Glutamatergic neuron (in vitro differentiated cells): ENCODE measurements at regions not wholly inside any gene's neighbourhood (a gene's known extent, or its start where the extent isn't known, plus 50 kb on each side); places are given as distances from the start of the nearest gene placed in this dataset.

Source experiments
- DNase-seq: peaks from one replicate; pipeline ENCODE4 v3.0.0; 2022
- H3K27ac Mint-ChIP-seq: one replicate; pipeline ENCODE4 v1.8.0; 2020; ENCODE audit warnings: mild to moderate bottlenecking, mixed read lengths, inconsistent platforms; ENCODE audit not compliant: unreplicated experiment
- H3K27me3 Mint-ChIP-seq: one replicate; pipeline ENCODE4 v1.8.0; 2020; ENCODE audit warnings: mild to moderate bottlenecking, moderate library complexity, mixed read lengths, inconsistent platforms; ENCODE audit not compliant: unreplicated experiment
- H3K36me3 Mint-ChIP-seq: one replicate; pipeline ENCODE4 v1.8.0; 2020; ENCODE audit warnings: mild to moderate bottlenecking, mixed read lengths, inconsistent platforms; ENCODE audit not compliant: unreplicated experiment
- H3K4me1 Mint-ChIP-seq: one replicate; pipeline ENCODE4 v1.8.0; 2020; ENCODE audit warnings: mild to moderate bottlenecking, low read depth, mixed read lengths, inconsistent platforms; ENCODE audit not compliant: unreplicated experiment
- H3K4me3 Mint-ChIP-seq: one replicate; pipeline ENCODE4 v1.8.0; 2020; ENCODE audit warnings: mild to moderate bottlenecking, mixed read lengths, inconsistent platforms; ENCODE audit not compliant: unreplicated experiment
- H3K9me3 Mint-ChIP-seq: one replicate; pipeline ENCODE4 v1.8.0; 2020; ENCODE audit warnings: mild to moderate bottlenecking, moderate library complexity, mixed read lengths, inconsistent platforms; ENCODE audit not compliant: unreplicated experiment
- CTCF ChIP-seq: fragments of 200-600 bp; sonication (generic); IDR thresholded peaks from one replicate; pipeline ENCODE4 v1.5.0; 2021; ENCODE audit not compliant: partially characterized antibody, unreplicated experiment

GRCh38 chr10:80860719-80861118 lies 323.0 kb downstream of the SH2D4B start:
- H3K9me3 Mint-ChIP-seq = peaks cover 2% of the 10 kb centered on the region
- H3K27ac Mint-ChIP-seq = no peak overlapping the region
- DNase-seq = no peak
- no peak for TF ChIP-seq CTCF
- peaks cover 12% of the 10 kb centered on the region for H3K4me1 Mint-ChIP-seq
- no peaks in the 10 kb centered on the region for H3K27me3 Mint-ChIP-seq
- H3K4me3 Mint-ChIP-seq = no peak overlapping the region
- H3K36me3 Mint-ChIP-seq = peaks cover 4% of the 10 kb centered on the region

- no peaks in the 10 kb centered on the region for H3K27me3 Mint-ChIP-seq
- no peak for DNase-seq
- TF ChIP-seq CTCF = no peak
- no peaks in the 10 kb centered on the region for H3K9me3 Mint-ChIP-seq
- H3K4me3 Mint-ChIP-seq = no peak overlapping the region
- H3K4me1 Mint-ChIP-seq = peaks cover under 1% of the 10 kb centered on the region
- peaks cover 4% of the 10 kb centered on the region for H3K36me3 Mint-ChIP-seq
- H3K27ac Mint-ChIP-seq = no peak overlapping the region
Observed at GRCh38 chr10:80861882-80862281, 324.2 kb downstream of the SH2D4B start.

GRCh38 chr10:80870282-80870681 lies 332.6 kb downstream of the SH2D4B start:
- Mint-ChIP-seq H3K36me3 (peaks cover 6% of the 10 kb centered on the region), H3K4me3 (no peak overlapping the region), H3K27ac (no peak overlapping the region), H3K9me3 (no peaks in the 10 kb centered on the region), H3K27me3 (no peaks in the 10 kb centered on the region), H3K4me1 (no peaks in the 10 kb centered on the region)
- DNase-seq = no peak
- no peak for TF ChIP-seq CTCF

- Mint-ChIP-seq H3K36me3 (peaks cover 6% of the 10 kb centered on the region), H3K27me3 (no peaks in the 10 kb centered on the region), H3K4me3 (no peak overlapping the region), H3K27ac (no peak overlapping the region), H3K4me1 (no peaks in the 10 kb centered on the region), H3K9me3 (no peaks in the 10 kb centered on the region)
- TF ChIP-seq CTCF = no peak
- DNase-seq = no peak
Observed at GRCh38 chr10:80871083-80871482, 333.4 kb downstream of the SH2D4B start.

GRCh38 chr10:80878330-80878729 lies 340.6 kb downstream of the SH2D4B start:
- TF ChIP-seq CTCF = no peak
- Mint-ChIP-seq H3K9me3 (no peaks in the 10 kb centered on the region), H3K4me3 (no peak overlapping the region), H3K4me1 (no peaks in the 10 kb centered on the region), H3K36me3 (peaks cover 7% of the 10 kb centered on the region), H3K27ac (no peak overlapping the region), H3K27me3 (no peaks in the 10 kb centered on the region)
- DNase-seq = no peak
